RWPE1 (cell line): ENCODE measurements at regions not wholly inside any gene's neighbourhood (a gene's known extent, or its start where the extent isn't known, plus 50 kb on each side); places are given as distances from the start of the nearest gene placed in this dataset.

Experiments
- CTCF ChIA-PET: fragments of 350-600 bp; sonication (Branson Sonifier 250); formaldehyde crosslinking; extraction: SDS; loops from one replicate; lab custom pipeline; 2021; lab: Yijun Ruan, JAX
- POLR2A ChIA-PET: fragments of 400-600 bp; formaldehyde crosslinking; extraction: SDS; loops from one replicate; lab custom pipeline; 2020; ENCODE audit warnings: antibody characterized with exemption; ENCODE audit not compliant: low non-redundant PET; lab: Yijun Ruan, JAX
- DNase-seq: peaks from one replicate; pipeline ENCODE4 v3.0.0; 2012; ENCODE audit warnings: low spot score
- H3K27ac ChIP-seq: fragments of 450-650 bp; 2 replicates; pipeline ENCODE4 v1.5.1; 2017
- CTCF ChIP-seq: fragments of 450-650 bp; conservative IDR thresholded peaks from 2 replicates; pipeline ENCODE4 v1.5.1; 2017; ENCODE audit warnings: low read depth, mild to moderate bottlenecking

- H3K27ac ChIP-seq, result no peak overlapping the region
- POLR2A ChIA-PET, result no interaction called here
- DNase-seq, result no peak
- TF ChIP-seq CTCF, result no peak
- CTCF ChIA-PET, result no interaction called here
These were observed 138.0 kb upstream of the TNR start for GRCh38 chr1:175881246-175881976.

- no peak overlapping the region for H3K27ac ChIP-seq
These were observed 135.4 kb upstream of the TNR start for GRCh38 chr1:175878775-175879174.

GRCh38 chr1:175877939-175878737 is 134.7 kb upstream of the TNR start:
- CTCF ChIA-PET, result interaction anchor here (0.5 to 0.6 kb wide), 2 partner anchors 30 to 87 kb away, joined by 3 read pairs; no protein-coding TSS in a partner anchor
- H3K27ac ChIP-seq, result no peak overlapping the region
- no peak for DNase-seq
- TF ChIP-seq CTCF, result no peak
- POLR2A ChIA-PET, result no interaction called here

More at GRCh38 chr1:175878775-175879174, 135.4 kb upstream of the TNR start:
- CTCF ChIA-PET, result interaction anchor here (0.5 to 0.7 kb wide), 2 partner anchors 13 to 86 kb away, joined by 3 to 4 read pairs; no protein-coding TSS in a partner anchor
- POLR2A ChIA-PET, result no interaction called here
- TF ChIP-seq CTCF, result no peak
- no peak for DNase-seq

- H3K27ac ChIP-seq, result no peak overlapping the region
- no peak for DNase-seq
- CTCF ChIA-PET, result interaction anchor here (0.5 to 1.3 kb wide), 3 partner anchors 13 to 501 kb away, joined by 3 to 4 read pairs (median 3); no protein-coding TSS in a partner anchor
- POLR2A ChIA-PET, result no interaction called here
- TF ChIP-seq CTCF, result no peak
These were observed 132.2 kb upstream of the TNR start for GRCh38 chr1:175875556-175875955.

- no peak for DNase-seq
- ChIA-PET POLR2A (no interaction called here), CTCF (no interaction called here)
- H3K27ac ChIP-seq, result no peak overlapping the region
- no peak for TF ChIP-seq CTCF
These were observed 130.7 kb upstream of the TNR start for GRCh38 chr1:175874081-175874480.

GRCh38 chr1:175873290-175873935 is 130.0 kb upstream of the TNR start:
- no peak for TF ChIP-seq CTCF
- no peak for DNase-seq
- POLR2A ChIA-PET, result no interaction called here
- CTCF ChIA-PET, result no interaction called here
- H3K27ac ChIP-seq, result no peak overlapping the region
